Amniotic epithelial cell (primary cell): ENCODE measurements at regions not wholly inside any gene's neighbourhood (a gene's known extent, or its start where the extent isn't known, plus 50 kb on each side); places are given as distances from the start of the nearest gene placed in this dataset.
"Not testable (repeated sequence)": the region's sequence is repeated elsewhere in the genome, so short reads cannot be mapped to it uniquely, and the experiment has no call there.

ENCODE experiments used
- DNase-seq: peaks from one replicate; pipeline ENCODE4 v3.0.0-alpha.2; 2010; ENCODE audit warnings: low read depth

DNA sequence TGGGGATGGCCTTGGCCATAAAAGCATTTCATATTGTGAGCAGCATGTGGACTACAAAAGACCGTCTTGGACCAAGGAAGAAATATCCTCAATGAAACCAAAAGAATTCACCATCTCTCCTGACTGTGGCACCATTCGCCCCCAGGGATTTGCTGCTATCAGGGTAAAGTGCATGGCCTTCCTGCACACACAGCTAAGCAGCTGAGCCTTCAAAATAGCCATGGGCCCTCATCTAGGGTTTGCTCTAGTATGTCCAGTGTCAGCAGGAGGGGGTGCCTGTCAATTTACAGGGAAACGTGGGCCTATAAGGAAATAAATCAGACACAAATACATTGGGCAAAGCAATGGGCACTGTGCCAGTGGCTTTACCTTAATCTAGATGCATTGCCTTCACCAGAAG is 296.6 kb upstream of the NBPF12 start:
- not testable (repeated sequence) for DNase-seq

DNA sequence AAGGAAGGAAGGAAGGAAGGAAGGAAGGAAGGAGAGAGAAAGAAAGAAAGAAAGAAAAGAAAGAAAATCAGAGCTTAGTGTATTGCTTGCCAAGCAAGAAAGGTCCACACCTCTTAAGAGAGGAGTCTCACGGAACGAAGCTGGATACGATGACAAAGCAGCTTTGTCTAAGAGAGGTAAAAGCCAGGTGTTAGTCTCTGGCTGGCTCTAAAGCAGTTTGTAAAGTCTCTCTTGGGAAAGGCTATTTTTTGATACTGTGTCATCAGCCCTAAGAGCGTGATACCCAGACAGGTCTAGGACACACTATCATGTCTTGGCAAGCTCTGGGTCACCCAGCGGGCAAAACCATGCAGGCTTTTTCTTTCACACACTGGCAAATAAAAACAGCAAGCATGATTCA is 297.5 kb upstream of the NBPF12 start:
- not testable (repeated sequence) for DNase-seq

DNA sequence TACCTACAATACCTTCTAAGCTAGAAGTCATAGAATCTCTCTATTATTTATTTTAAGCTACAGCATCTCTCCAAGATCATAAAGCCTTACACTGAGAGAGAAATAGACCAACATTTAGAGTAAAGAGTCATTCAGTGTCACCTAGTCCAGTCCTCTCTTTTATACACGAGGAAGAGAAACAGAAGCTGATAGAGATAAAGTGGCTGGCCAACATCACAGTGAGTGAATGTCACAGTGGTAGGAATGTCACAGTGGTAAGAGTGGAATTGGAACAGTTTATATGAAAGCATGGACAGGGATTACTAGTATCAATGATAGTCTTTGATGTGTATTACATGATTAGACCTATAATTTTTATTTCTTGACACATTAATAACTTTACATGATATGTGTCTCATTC is 307.8 kb upstream of the NBPF12 start:
- DNase-seq = not testable (repeated sequence)

- DNase-seq = not testable (repeated sequence)
Measured at GRCh38 chr1:146618582-146618981, 319.5 kb upstream of the NBPF12 start.

DNA sequence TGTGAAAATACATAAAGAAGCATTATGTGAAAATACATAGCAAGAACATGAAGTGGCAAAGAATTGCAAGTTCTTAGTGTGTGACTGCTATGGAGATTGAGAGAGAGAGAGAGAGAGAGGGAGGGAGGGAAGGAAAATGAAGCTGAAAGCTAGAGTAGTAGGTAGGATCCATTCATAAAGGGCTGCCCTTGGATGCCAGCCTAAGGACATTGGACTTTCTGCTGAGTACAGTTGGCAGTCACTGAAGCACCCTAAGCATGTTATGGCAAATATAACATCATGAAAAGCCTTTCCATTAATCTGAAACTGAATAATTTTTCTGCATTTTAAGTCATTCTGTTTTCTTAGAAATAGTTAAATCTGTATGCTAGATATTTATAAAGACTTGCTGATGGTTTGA is 333.4 kb upstream of the NBPF12 start:
- DNase-seq = not testable (repeated sequence)

- DNase-seq = not testable (repeated sequence)
Measured at GRCh38 chr1:146600720-146601307, 337.3 kb upstream of the NBPF12 start.

DNA sequence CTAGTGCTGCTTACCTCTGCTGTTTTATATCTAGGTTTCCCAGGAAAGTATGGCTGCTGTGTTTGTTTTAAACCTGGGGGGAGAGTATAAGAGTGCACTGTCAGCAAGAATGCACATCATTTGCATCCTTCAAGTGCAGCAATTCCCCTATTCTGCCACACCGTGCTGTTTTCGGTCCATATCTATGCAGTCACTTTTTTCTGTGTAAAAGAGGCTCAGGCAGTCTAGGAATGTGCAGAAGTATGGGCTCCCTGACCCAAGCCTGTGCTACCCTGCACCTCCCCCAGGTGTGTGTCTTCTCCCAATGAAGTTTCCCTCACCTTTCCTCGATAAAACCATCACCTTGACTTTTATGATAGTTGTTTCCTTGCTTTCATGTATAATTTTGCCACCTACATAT is 338.2 kb upstream of the NBPF12 start:
- not testable (repeated sequence) for DNase-seq

GRCh38 chr1:146581229-146581628 is 352.4 kb upstream of the NOTCH2NLA start:
- DNase-seq = not testable (repeated sequence)

DNA sequence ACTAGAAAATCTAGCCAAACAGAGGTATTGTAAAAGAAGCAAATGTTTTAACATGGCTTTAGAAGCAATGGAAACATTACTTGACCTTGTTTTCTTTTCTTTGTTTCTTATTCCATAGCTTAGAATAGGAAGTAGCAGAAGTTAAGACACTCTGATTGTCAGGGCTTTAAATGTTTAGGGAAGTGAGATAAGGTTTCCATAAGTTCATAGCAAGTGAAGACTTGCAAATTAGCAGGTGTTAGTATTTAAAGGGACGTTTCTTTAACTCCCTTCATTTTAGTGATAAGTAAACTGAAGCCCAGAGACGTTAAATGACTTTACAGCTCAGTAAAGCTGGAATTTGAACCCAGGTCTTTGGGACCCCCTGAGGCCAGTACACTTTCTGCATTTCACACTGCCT is 338.7 kb upstream of the NOTCH2NLA start:
- DNase-seq = not testable (repeated sequence)

GRCh38 chr1:146558032-146558431 is 329.2 kb upstream of the NOTCH2NLA start:
- not testable (repeated sequence) for DNase-seq

GRCh38 chr1:146556405-146556804 is 327.6 kb upstream of the NOTCH2NLA start:
- not testable (repeated sequence) for DNase-seq

GRCh38 chr1:146552414-146552813 is 323.6 kb upstream of the NOTCH2NLA start:
- DNase-seq = not testable (repeated sequence)

- not testable (repeated sequence) for DNase-seq
Measured at GRCh38 chr1:146548684-146549083, 319.9 kb upstream of the NOTCH2NLA start.

DNA sequence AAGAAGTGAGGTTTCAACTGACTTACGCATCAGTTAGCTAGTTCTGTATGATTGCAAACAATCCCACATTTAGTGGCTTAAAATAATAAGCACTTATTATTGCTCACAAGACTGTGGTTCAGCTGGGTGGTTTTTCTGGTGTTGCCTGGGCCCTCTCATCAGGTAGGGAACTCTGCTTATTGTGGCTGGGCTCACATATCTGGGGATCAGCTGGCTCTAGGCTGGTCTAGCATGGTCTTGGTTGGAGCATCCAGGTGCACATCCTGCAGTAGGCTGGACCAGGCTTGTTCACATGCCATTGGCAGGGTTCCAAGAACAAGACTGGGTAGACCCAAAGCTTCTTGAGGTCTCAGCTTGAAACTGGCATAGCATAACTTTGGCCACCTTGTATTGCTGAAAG is 317.4 kb upstream of the NOTCH2NLA start:
- not testable (repeated sequence) for DNase-seq

DNA sequence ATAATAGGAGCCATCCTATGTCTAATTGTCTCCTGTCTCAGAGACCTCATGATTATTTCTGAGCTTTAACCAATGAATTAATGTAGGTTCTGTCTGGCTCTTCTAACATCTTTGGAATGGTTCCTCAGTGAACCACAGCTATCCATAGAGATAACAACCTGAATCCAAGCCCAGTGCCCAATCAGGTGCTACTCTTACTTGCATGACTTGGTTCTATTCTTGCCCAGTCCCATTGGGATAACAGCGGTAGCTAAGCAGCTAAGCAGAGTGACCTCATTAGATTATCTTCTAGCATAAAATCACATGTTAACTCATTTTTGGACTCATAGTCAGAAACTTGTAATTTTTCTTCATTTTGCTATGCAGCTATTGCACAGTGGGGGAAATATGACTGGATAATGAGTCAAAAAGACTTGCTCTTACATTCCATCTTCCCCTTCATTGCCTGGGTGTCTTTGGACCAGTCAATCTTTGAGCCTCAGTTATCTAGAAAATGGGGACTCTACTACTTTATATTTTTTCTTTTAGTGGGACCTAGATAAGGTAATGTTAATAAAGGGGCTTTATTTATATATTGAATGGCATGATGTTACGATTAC is 309.1 kb upstream of the NOTCH2NLA start:
- DNase-seq = not testable (repeated sequence)

GRCh38 chr1:146536028-146536427 is 307.2 kb upstream of the NOTCH2NLA start:
- not testable (repeated sequence) for DNase-seq

DNA sequence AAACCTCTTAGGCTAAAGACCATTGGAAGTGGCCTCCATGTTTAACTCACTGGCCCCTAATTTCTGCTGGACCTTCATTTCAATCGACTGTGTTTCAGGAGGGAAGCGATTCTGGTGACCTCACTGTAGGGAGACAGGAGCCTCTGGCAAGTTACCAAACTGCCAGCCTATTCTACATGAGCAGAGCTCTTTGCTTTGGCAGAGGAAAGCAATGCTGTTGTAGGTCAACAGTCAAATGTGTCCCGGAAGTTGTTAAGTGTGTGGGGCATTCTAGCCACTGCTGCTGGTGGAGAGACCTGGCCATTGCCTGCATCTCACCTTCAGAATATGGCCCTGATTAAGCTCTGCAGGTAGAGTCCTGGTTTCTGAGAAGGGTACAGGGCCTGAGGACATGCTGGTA is 306.8 kb upstream of the NOTCH2NLA start:
- DNase-seq = not testable (repeated sequence)

GRCh38 chr1:146530958-146531357 is 302.1 kb upstream of the NOTCH2NLA start:
- DNase-seq = not testable (repeated sequence)

- not testable (repeated sequence) for DNase-seq
Measured at GRCh38 chr1:146522812-146523211, 294.0 kb upstream of the NOTCH2NLA start.

DNA sequence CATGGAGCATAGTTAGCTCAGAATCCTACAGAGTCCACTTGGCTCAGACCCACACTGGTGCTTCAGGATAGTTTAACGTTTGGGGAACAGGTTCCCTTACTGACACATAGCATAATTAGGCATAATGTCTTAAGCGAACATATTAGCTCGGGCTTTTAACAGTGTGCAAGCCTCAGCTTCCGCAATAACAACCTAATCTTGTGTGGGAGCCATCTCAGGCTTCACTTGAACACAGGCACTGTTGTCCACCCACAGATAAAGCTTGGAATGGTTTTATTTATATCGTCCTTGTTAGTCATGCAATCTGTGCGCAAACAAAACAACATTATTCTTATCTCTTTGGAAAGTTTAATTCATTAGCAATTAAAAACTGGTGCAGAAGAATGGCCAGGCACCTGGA is 293.5 kb upstream of the NOTCH2NLA start:
- not testable (repeated sequence) for DNase-seq

DNA sequence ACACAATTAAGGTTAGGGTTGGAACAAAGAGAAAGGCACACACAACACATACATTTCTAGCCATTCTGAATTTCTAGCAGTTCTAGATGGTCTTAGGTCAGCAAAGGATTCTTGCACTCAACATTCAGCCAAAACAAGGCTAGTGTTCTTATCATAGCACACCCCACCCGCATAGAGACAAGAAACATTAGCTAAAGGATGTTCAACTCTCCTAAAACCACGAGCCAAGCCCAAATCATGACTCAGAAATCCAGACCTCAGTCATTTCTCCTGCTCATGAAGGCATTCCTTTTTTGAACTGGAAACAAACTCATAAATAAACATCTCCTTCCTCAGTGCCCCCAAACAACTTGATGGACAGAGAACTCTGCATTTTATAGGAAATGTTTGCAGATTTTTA is 293.0 kb upstream of the NOTCH2NLA start:
- DNase-seq = not testable (repeated sequence)

GRCh38 chr1:146513754-146514153 is 284.9 kb upstream of the NOTCH2NLA start:
- not testable (repeated sequence) for DNase-seq

DNA sequence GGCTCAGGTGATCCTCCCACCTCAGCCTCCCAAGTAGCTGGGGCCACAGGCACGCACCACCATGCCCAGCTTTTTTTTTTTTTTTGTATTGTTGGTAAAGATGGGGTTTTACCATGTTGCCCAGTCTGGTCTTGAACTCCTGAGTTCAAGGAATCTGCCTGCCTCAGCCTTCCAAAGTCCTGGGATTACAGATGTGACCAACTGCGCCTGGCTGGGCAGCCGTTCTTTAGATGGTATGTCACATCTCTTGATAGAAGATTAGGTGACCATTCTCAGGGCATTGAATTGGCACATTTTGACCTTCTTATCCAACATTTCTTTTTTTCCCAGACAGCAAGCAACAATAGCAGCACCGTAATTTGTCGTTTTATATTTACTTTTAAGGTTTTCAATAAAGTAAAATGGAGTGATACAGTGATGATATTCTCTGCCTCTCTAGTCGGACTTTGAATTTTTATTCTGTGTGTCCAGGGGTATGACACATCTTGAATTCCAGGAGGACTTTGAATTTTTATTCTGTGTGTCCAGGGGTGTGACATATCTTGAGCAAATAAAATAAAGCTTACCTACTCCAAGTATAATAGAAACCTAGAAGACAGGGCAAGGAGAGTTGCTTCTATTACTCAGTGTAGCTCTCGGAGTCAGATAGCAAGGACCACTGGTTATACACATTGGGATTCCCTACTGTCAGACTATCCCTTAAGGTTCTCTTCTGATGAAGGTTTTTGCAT is 282.4 kb upstream of the NOTCH2NLA start:
- DNase-seq = not testable (repeated sequence)
